Colonic mucosa (tissue), 4 donors: ENCODE measurements at regions not wholly inside any gene's neighbourhood (a gene's known extent, or its start where the extent isn't known, plus 50 kb on each side); places are given as distances from the start of the nearest gene placed in this dataset.

Experiments
- DNase-seq: peaks from one replicate; pipeline ENCODE4 v3.0.0-alpha.2; 2020
- H3K27ac ChIP-seq: fragments of 200-600 bp; one replicate; pipeline ENCODE4 v1.8.0; 2021
- H3K27me3 ChIP-seq: fragments of 200-600 bp; one replicate; pipeline ENCODE4 v1.8.0; 2021
- H3K36me3 ChIP-seq: fragments of 200-600 bp; one replicate; pipeline ENCODE4 v1.8.0; 2021
- H3K4me1 ChIP-seq: fragments of 200-600 bp; one replicate; pipeline ENCODE4 v1.8.0; 2021; ENCODE audit warnings: mild to moderate bottlenecking
- H3K4me3 ChIP-seq: fragments of 200-600 bp; one replicate; pipeline ENCODE4 v1.8.0; 2021
- H3K9ac ChIP-seq, 2 donors: one replicate each; pipeline ENCODE4 v1.7.0; 2013; ENCODE audit warnings: control low read depth in 2 of 2, low read depth in 2 of 2, low read length in 2 of 2
- H3K9me3 ChIP-seq: fragments of 200-600 bp; one replicate; pipeline ENCODE4 v1.8.0; 2021
- CTCF ChIP-seq: fragments of 200-600 bp; IDR thresholded peaks from one replicate; pipeline ENCODE4 v1.8.0; 2022; ENCODE audit warnings: antibody characterized with exemption, mild to moderate bottlenecking
- intact Hi-C: fragments of 100-400 bp; cut with DNase I; formaldehyde crosslinking; loops from one replicate; pipeline ENCODE4 v1.14.1; 2022
- donor health status: healthy.
- donor health status: DM: no; HTN: no; CAD: no.
- donor health status: DM: no; HTN: no; CAD: no.

- H3K4me3 ChIP-seq, result no peak overlapping the region
- H3K9me3 ChIP-seq, result no peaks in the 10 kb centered on the region
- intact Hi-C loops, result no loop called here
- no peaks in the 10 kb centered on the region for H3K4me1 ChIP-seq
- no peaks in the 10 kb centered on the region for H3K36me3 ChIP-seq
- H3K27me3 ChIP-seq, result no peaks in the 10 kb centered on the region
- H3K9ac ChIP-seq, result no peak overlapping the region
- no peak for DNase-seq
- TF ChIP-seq CTCF, result no peak
- H3K27ac ChIP-seq, result no peak overlapping the region
Observed at GRCh38 chrX:118199997-118200396, 83.4 kb upstream of the KLHL13 start.

GRCh38 chrX:118205421-118206395 lies 89.1 kb upstream of the KLHL13 start:
- Histone ChIP-seq H3K27me3 (no peaks in the 10 kb centered on the region), H3K4me1 (no peaks in the 10 kb centered on the region), H3K36me3 (no peaks in the 10 kb centered on the region), H3K9me3 (no peaks in the 10 kb centered on the region), H3K27ac (no peak overlapping the region), H3K4me3 (no peak overlapping the region), H3K9ac (no peak overlapping the region)
- DNase-seq, result no peak
- intact Hi-C loops, result no loop called here
- TF ChIP-seq CTCF, result no peak

- no peak for DNase-seq
- Histone ChIP-seq H3K9ac (peak overlapping the region in 1 of 2 donors; percentile 64), H3K36me3 (no peaks in the 10 kb centered on the region), H3K27me3 (no peaks in the 10 kb centered on the region), H3K4me1 (no peaks in the 10 kb centered on the region), H3K27ac (peak overlapping the region; percentile 23), H3K9me3 (no peaks in the 10 kb centered on the region), H3K4me3 (no peak overlapping the region)
- TF ChIP-seq CTCF, result no peak
- intact Hi-C loops, result no loop called here
Observed at GRCh38 chrX:118207831-118208453, 91.3 kb upstream of the KLHL13 start.

GRCh38 chrX:118208481-118208880 lies 91.9 kb upstream of the KLHL13 start:
- Histone ChIP-seq H3K27ac (peak overlapping the region; percentile 23), H3K36me3 (no peaks in the 10 kb centered on the region), H3K27me3 (no peaks in the 10 kb centered on the region), H3K9ac (peak overlapping the region in 1 of 2 donors; percentile 64), H3K9me3 (no peaks in the 10 kb centered on the region), H3K4me1 (no peaks in the 10 kb centered on the region), H3K4me3 (no peak overlapping the region)
- intact Hi-C loops, result no loop called here
- no peak for TF ChIP-seq CTCF
- no peak for DNase-seq

- no peak overlapping the region for H3K4me3 ChIP-seq
- no peaks in the 10 kb centered on the region for H3K9me3 ChIP-seq
- no peak for TF ChIP-seq CTCF
- H3K27me3 ChIP-seq, result no peaks in the 10 kb centered on the region
- H3K27ac ChIP-seq, result no peak overlapping the region
- H3K4me1 ChIP-seq, result no peaks in the 10 kb centered on the region
- DNase-seq, result no peak
- no peaks in the 10 kb centered on the region for H3K36me3 ChIP-seq
- intact Hi-C loops, result no loop called here
- no peak overlapping the region for H3K9ac ChIP-seq
Observed at GRCh38 chrX:118211891-118212816, 95.5 kb upstream of the KLHL13 start.
